NCI-H2171 treated with DMSO at 0.1 percent for 48 hours (cell line): ENCODE measurements at regions not wholly inside any gene's neighbourhood (a gene's known extent, or its start where the extent isn't known, plus 50 kb on each side); places are given as distances from the start of the nearest gene placed in this dataset.

Source experiments
- DNase-seq: peaks from one replicate; lab custom pipeline; 2025; lab: John Stamatoyannopoulos, UW

GRCh38 chr6:23940466-23940865 lies 185.5 kb upstream of the NRSN1 start:
- DNase-seq, result no peak

DNA sequence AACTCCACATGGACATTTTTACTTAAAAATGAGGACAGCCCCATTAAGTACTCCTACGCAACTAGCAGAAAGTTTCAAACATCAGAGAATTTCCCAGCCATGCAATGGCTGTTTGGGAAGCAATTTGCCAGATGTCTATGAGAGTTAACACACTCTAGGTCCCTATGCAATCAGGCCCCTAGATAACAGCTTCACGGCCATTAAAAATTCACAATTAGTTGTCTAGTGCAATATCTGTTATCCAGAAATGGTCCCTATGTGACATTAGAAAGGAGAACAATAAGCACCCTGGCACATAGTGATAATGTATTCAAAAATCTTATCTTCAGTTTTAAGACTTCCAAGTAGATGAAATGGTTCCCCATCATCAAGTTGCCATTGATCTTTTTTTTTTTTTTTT lies 174.3 kb upstream of the NRSN1 start:
- no peak for DNase-seq

DNA sequence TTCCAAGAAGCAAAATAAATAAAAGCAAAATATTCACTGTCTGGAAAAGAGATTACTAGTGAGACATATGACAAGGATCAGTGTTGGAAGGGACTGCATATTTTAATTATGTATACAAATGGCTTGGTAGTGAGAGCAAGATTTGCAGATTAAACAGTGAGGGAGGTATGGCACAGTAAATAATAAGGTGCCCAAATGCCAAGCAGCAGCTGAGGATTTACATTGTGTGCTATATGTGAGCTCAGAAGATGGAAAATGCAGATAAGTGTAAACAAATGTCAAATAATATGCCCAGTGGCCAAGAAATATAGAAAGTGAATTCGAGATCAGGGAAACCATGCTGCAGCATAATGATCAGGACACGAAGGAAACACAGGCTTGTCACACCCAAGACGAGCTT lies 173.8 kb upstream of the NRSN1 start:
- DNase-seq, result no peak

DNA sequence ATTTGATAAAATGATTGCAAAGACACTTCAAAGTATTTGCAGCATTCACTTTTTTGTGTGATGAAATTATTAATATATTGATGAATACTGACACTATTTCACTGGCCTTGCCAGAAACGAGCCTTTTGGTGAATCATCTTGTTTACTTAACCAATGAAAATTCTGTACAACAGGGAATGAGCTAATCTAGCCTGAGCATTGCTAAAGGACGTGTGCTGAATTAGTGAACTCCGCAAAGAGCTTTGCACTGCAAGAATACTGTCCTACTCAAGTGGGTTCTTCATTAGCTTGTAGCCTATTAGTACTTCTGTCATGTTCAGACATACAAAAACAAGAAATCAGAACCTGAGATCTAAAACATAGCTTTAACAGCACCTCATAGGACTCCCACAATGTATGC lies 172.0 kb upstream of the NRSN1 start:
- DNase-seq, result no peak

GRCh38 chr6:23957017-23957416 lies 169.0 kb upstream of the NRSN1 start:
- DNase-seq, result no peak

DNA sequence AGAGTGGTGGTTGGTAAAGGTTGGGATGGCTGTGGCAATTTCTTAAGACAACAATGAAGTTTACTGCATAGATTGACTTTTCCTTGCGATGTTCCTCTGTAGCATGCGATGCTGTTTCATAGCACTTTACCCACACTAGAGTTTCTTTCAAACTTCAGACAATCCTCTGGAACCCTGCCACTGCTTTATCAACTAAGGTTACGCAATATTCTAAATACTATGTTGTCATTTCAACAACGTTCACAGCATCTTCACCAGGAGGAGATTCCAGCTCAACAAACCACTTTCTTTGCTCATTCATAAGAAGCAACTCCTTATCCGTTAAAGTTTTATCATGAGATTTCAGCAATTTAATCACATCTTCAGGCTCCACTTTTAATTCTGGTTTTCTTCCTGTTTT lies 161.2 kb upstream of the NRSN1 start:
- no peak for DNase-seq

DNA sequence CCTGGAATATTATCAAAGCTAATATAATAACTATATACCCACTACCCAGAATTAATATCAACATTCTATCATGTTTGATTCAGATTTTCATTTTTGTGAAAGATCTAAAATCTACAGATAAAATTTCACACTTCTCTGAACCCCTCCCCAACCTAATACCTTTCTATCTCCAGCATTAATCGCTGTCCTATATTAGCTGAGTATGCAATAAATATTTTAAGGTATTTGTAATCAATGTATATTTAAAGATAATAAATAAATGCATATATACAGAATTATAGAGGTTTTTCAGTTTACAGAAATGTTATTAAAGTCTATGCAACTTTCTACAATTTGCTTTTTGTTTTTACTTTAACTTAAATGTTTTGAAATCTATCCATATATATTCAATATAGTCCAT lies 156.7 kb upstream of the NRSN1 start:
- no peak for DNase-seq

DNA sequence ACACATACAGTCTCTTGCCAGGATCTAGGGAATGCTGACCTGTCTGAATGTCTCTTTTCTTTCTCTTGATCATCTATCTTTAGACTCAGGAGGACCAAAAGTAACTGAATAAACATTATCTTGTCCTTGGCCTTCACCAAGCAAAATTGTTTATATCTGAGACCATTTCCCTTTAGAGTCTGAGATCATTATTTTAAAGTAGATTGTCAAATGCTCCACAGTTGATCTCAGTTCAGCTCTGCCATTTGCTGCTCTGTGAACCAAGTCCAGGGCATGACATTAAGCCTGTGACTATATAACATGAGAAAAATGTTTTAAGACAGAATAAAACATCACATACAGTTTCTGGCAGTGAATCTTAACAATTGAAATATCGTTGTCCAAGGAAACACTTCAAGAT lies 148.3 kb upstream of the NRSN1 start:
- no peak for DNase-seq

DNA sequence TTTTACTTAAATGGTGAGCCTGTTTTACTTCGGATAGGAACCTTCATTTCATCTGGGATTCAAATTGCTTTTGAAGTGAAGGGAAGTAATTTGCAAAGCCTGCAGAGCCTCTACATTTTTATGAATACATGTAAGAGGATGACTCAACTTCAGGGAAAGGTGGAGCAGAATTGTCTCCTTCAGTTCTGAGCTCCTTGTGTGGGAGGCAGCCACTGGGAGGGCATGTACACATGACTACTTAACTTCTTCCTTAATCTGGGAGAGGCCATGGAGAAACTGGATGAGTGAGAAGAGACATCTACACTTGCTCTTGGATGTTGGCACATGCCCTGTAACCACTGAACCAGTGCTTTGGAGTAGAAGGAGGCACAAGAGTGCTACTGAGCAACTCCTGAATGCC lies 145.1 kb upstream of the NRSN1 start:
- DNase-seq, result no peak

DNA sequence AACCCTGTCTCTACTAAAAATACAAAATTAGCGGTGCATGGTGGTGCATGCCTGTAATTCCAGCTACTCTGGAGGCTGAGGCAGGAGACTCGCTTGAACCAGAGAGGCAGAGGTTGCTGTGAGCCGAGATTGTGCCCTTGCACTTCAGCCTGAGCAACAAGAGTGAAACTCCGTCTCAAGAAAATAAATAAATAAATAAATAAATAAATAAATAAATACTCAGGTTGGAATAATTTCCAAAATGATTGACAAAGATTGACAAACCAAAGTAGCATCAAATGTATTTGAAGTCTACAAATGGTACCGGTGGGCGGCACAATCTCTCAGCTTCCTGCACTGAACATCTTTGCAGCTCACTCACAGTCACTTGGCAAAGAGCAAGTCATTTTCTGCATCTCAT lies 144.1 kb upstream of the NRSN1 start:
- DNase-seq, result no peak

GRCh38 chr6:23983735-23984134 lies 142.3 kb upstream of the NRSN1 start:
- no peak for DNase-seq

- DNase-seq, result no peak
These were observed 141.0 kb upstream of the NRSN1 start for GRCh38 chr6:23985015-23985414.

GRCh38 chr6:23989885-23990533 lies 136.0 kb upstream of the NRSN1 start:
- DNase-seq, result no peak

- no peak for DNase-seq
These were observed 132.0 kb upstream of the NRSN1 start for GRCh38 chr6:23994013-23994412.

- no peak for DNase-seq
These were observed 122.0 kb upstream of the NRSN1 start for GRCh38 chr6:24004062-24004461.

- no peak for DNase-seq
These were observed 121.4 kb upstream of the NRSN1 start for GRCh38 chr6:24004659-24005058.

DNA sequence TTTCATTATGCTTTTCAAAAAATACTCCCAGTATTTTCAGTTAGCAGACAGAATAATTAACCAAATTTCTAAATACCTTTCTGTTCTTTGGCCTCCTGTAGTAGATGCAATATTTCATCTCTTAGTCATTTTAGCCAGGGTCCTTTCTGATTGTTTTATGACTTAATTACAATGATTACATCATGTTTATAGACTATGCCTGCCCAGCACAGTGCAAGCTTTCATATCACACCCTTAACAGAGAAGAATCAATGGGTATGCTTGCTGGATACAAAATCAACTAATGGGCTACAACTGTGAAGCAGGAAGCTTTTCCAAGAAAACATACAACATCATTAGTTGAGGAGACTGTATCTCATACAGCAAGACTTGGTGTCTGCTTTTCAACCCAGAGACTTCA lies 119.8 kb upstream of the NRSN1 start:
- no peak for DNase-seq

DNA sequence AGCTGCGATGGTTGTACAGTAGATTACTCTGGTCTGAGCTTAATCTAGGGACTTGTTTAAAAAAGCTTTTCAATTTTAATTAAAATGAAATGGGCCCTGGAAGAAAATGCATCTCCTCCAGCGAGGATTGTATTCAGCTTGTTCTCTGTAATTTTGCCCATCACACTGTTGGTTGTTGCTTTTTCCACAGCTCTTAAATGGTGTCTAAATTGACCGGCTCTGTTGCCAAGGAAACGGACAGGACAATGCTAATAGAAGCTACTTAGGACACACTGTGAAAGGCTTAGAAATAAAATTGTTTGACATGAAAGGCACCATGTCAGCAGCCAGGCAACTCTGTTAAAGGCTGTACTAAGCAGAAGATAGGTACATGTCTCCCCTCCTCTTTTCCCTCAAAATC lies 116.7 kb upstream of the NRSN1 start:
- no peak for DNase-seq

- DNase-seq, result no peak
These were observed 115.9 kb upstream of the NRSN1 start for GRCh38 chr6:24010133-24010532.

DNA sequence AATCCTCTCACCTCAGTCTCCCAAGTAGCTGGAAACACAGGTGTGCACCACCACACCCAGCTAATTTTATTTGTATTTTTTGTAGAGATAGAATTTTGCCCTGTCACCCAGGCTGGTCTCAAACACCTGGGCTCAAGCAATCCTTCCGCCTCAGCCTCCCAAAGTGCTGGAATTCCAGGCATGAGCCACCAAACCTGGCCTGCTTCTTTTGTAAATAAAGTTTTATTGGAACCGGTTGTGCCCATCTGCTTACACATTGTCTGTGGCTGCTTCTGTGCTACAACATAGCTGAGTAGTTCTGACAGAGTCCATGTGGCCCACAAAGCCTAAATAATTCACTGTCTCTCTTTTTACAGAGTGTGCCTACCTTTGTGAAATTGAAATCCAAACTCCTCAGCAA lies 109.7 kb upstream of the NRSN1 start:
- no peak for DNase-seq

- no peak for DNase-seq
These were observed 109.2 kb upstream of the NRSN1 start for GRCh38 chr6:24016857-24017256.

DNA sequence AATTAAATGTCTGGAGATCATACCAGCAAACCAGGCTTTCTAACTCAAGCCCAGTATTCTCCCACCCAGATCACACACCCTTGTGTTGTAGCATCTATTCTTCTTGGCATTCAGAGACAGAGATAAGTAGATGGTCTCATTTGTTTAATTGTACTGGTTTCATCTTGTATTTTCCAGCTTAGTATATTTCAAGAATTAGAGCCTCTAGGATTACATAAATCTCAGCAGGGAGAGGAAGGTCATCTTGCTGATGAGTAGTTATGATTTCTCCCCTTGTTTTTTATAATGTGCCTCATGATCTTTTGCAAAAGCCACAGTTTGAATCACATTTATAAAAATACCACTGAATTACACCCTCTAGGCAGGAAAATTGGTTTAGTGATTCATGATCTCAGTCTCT lies 106.6 kb upstream of the NRSN1 start:
- DNase-seq, result no peak

DNA sequence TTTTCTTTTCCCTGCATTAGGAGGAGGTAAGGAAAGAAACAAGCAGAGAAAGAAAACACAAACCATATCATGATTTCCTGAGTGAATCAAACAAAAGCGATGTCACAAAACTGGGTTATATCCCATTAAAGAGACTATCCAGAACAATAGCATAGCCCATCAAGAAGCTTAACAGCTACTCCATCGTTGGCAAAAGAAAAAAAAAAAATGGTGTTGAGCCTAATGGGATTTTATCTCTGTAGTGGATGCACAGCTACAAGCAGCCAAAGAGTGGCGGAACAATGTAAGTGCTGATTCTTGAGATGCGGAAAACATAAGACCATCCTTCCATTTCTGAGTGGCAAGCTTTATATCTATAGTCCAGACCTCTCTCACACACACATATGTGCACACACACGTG lies 106.2 kb upstream of the NRSN1 start:
- DNase-seq, result no peak

GRCh38 chr6:24026050-24026449 lies 100.0 kb upstream of the NRSN1 start:
- no peak for DNase-seq

- DNase-seq, result no peak
These were observed 94.5 kb upstream of the NRSN1 start for GRCh38 chr6:24031496-24031895.
